Activated naive CD8-positive, alpha-beta T cell treated with anti-CD3 and anti-CD28 coated beads, Interleukin-2, amount 50 U/mL, for 24 hours (primary cell): ENCODE measurements at regions not wholly inside any gene's neighbourhood (a gene's known extent, or its start where the extent isn't known, plus 50 kb on each side); places are given as distances from the start of the nearest gene placed in this dataset.

Experiments used
- ATAC-seq: fragments of 150-1000 bp; cut with Tn5 transposase; one replicate; pipeline ENCODE4 v1.10.0; 2021
- DNase-seq: peaks from one replicate; pipeline ENCODE4 v3.0.0; 2021
- H3K27ac Mint-ChIP-seq: one replicate; pipeline ENCODE4 v1.8.0; 2021; ENCODE audit warnings: mild to moderate bottlenecking, mixed read lengths
- H3K27me3 Mint-ChIP-seq: one replicate; pipeline ENCODE4 v1.8.0; 2021; ENCODE audit warnings: mixed read lengths
- H3K36me3 Mint-ChIP-seq: one replicate; pipeline ENCODE4 v1.8.0; 2021; ENCODE audit warnings: low read depth, mixed read lengths
- H3K4me1 Mint-ChIP-seq: one replicate; pipeline ENCODE4 v1.8.0; 2021; ENCODE audit warnings: mixed read lengths
- H3K4me3 Mint-ChIP-seq: one replicate; pipeline ENCODE4 v1.8.0; 2021; ENCODE audit warnings: mild to moderate bottlenecking, moderate library complexity, mixed read lengths
- H3K9me3 Mint-ChIP-seq: one replicate; pipeline ENCODE4 v1.8.0; 2021; ENCODE audit warnings: mixed read lengths

- no peaks in the 10 kb centered on the region for H3K4me1 Mint-ChIP-seq
- H3K27me3 Mint-ChIP-seq = peaks cover 11% of the 10 kb centered on the region
- H3K9me3 Mint-ChIP-seq = no peaks in the 10 kb centered on the region
- no peak overlapping the region for H3K4me3 Mint-ChIP-seq
- H3K36me3 Mint-ChIP-seq = no peaks in the 10 kb centered on the region
- ATAC-seq = no peak
- H3K27ac Mint-ChIP-seq = no peak overlapping the region
- DNase-seq = no peak
Observed at GRCh38 chr15:98387866-98388265, 260.5 kb upstream of the IGF1R start.

GRCh38 chr15:98390946-98391530, 257.3 kb upstream of the IGF1R start:
- DNase-seq (no peak), ATAC-seq (no peak)
- no peak overlapping the region for H3K4me3 Mint-ChIP-seq
- H3K36me3 Mint-ChIP-seq = no peaks in the 10 kb centered on the region
- no peaks in the 10 kb centered on the region for H3K9me3 Mint-ChIP-seq
- peaks cover 6% of the 10 kb centered on the region for H3K27me3 Mint-ChIP-seq
- H3K4me1 Mint-ChIP-seq = no peaks in the 10 kb centered on the region
- no peak overlapping the region for H3K27ac Mint-ChIP-seq

GRCh38 chr15:98391568-98391967, 256.8 kb upstream of the IGF1R start:
- Mint-ChIP-seq H3K27ac (no peak overlapping the region), H3K36me3 (no peaks in the 10 kb centered on the region), H3K9me3 (no peaks in the 10 kb centered on the region), H3K27me3 (peaks cover 3% of the 10 kb centered on the region), H3K4me1 (no peaks in the 10 kb centered on the region), H3K4me3 (no peak overlapping the region)
- DNase-seq (no peak), ATAC-seq (no peak)

GRCh38 chr15:98393471-98393870, 254.9 kb upstream of the IGF1R start:
- H3K4me3 Mint-ChIP-seq = no peak overlapping the region
- H3K36me3 Mint-ChIP-seq = no peaks in the 10 kb centered on the region
- H3K27ac Mint-ChIP-seq = no peak overlapping the region
- no peaks in the 10 kb centered on the region for H3K4me1 Mint-ChIP-seq
- no peaks in the 10 kb centered on the region for H3K9me3 Mint-ChIP-seq
- DNase-seq = no peak
- no peak for ATAC-seq
- peaks cover 2% of the 10 kb centered on the region for H3K27me3 Mint-ChIP-seq

GRCh38 chr15:98394546-98394945, 253.8 kb upstream of the IGF1R start:
- H3K27me3 Mint-ChIP-seq = peaks cover 4% of the 10 kb centered on the region
- no peak overlapping the region for H3K4me3 Mint-ChIP-seq
- no peak overlapping the region for H3K27ac Mint-ChIP-seq
- no peaks in the 10 kb centered on the region for H3K4me1 Mint-ChIP-seq
- H3K9me3 Mint-ChIP-seq = no peaks in the 10 kb centered on the region
- ATAC-seq = no peak
- no peak for DNase-seq
- H3K36me3 Mint-ChIP-seq = no peaks in the 10 kb centered on the region

GRCh38 chr15:98395974-98396610, 252.2 kb upstream of the IGF1R start:
- Mint-ChIP-seq H3K36me3 (no peaks in the 10 kb centered on the region), H3K4me1 (no peaks in the 10 kb centered on the region), H3K9me3 (no peaks in the 10 kb centered on the region), H3K27me3 (peaks cover 7% of the 10 kb centered on the region), H3K4me3 (no peak overlapping the region), H3K27ac (no peak overlapping the region)
- DNase-seq (no peak), ATAC-seq (no peak)

- Mint-ChIP-seq H3K9me3 (no peaks in the 10 kb centered on the region), H3K36me3 (no peaks in the 10 kb centered on the region), H3K27me3 (peaks cover 7% of the 10 kb centered on the region), H3K4me1 (no peaks in the 10 kb centered on the region), H3K4me3 (no peak overlapping the region), H3K27ac (no peak overlapping the region)
- ATAC-seq (no peak), DNase-seq (no peak)
Observed at GRCh38 chr15:98397419-98397818, 250.9 kb upstream of the IGF1R start.

- no peak for ATAC-seq
- no peak for DNase-seq
- Mint-ChIP-seq H3K9me3 (no peaks in the 10 kb centered on the region), H3K36me3 (no peaks in the 10 kb centered on the region), H3K27ac (no peak overlapping the region), H3K4me3 (no peak overlapping the region), H3K27me3 (peaks cover 5% of the 10 kb centered on the region), H3K4me1 (no peaks in the 10 kb centered on the region)
Observed at GRCh38 chr15:98398056-98398455, 250.3 kb upstream of the IGF1R start.

- ATAC-seq = no peak
- Mint-ChIP-seq H3K36me3 (no peaks in the 10 kb centered on the region), H3K27me3 (peaks cover 5% of the 10 kb centered on the region), H3K4me1 (no peaks in the 10 kb centered on the region), H3K9me3 (no peaks in the 10 kb centered on the region), H3K4me3 (no peak overlapping the region), H3K27ac (no peak overlapping the region)
- DNase-seq = no peak
Observed at GRCh38 chr15:98398886-98399285, 249.5 kb upstream of the IGF1R start.

GRCh38 chr15:98400120-98400519, 248.2 kb upstream of the IGF1R start:
- peaks cover 5% of the 10 kb centered on the region for H3K27me3 Mint-ChIP-seq
- no peak overlapping the region for H3K27ac Mint-ChIP-seq
- H3K9me3 Mint-ChIP-seq = no peaks in the 10 kb centered on the region
- H3K4me1 Mint-ChIP-seq = no peaks in the 10 kb centered on the region
- no peaks in the 10 kb centered on the region for H3K36me3 Mint-ChIP-seq
- ATAC-seq (no peak), DNase-seq (no peak)
- H3K4me3 Mint-ChIP-seq = no peak overlapping the region

GRCh38 chr15:98401029-98401428, 247.3 kb upstream of the IGF1R start:
- ATAC-seq (no peak), DNase-seq (no peak)
- H3K27me3 Mint-ChIP-seq = peaks cover 5% of the 10 kb centered on the region

GRCh38 chr15:98402486-98402885, 245.9 kb upstream of the IGF1R start:
- no peak overlapping the region for H3K4me3 Mint-ChIP-seq
- ATAC-seq (no peak), DNase-seq (no peak)
- H3K4me1 Mint-ChIP-seq = no peaks in the 10 kb centered on the region
- H3K36me3 Mint-ChIP-seq = no peaks in the 10 kb centered on the region
- H3K27me3 Mint-ChIP-seq = peaks cover 5% of the 10 kb centered on the region
- H3K9me3 Mint-ChIP-seq = no peaks in the 10 kb centered on the region
- no peak overlapping the region for H3K27ac Mint-ChIP-seq

More at GRCh38 chr15:98401029-98401428, 247.3 kb upstream of the IGF1R start:
- Mint-ChIP-seq H3K9me3 (no peaks in the 10 kb centered on the region), H3K4me3 (no peak overlapping the region), H3K4me1 (no peaks in the 10 kb centered on the region), H3K36me3 (no peaks in the 10 kb centered on the region), H3K27ac (no peak overlapping the region)

GRCh38 chr15:98403169-98403568, 245.2 kb upstream of the IGF1R start:
- no peak for ATAC-seq
- no peak for DNase-seq
- no peaks in the 10 kb centered on the region for H3K36me3 Mint-ChIP-seq
- H3K27ac Mint-ChIP-seq = no peak overlapping the region
- no peaks in the 10 kb centered on the region for H3K9me3 Mint-ChIP-seq
- H3K4me1 Mint-ChIP-seq = no peaks in the 10 kb centered on the region
- H3K4me3 Mint-ChIP-seq = no peak overlapping the region
- peaks cover 5% of the 10 kb centered on the region for H3K27me3 Mint-ChIP-seq

- no peaks in the 10 kb centered on the region for H3K4me1 Mint-ChIP-seq
- no peak overlapping the region for H3K4me3 Mint-ChIP-seq
- no peak overlapping the region for H3K27ac Mint-ChIP-seq
- ATAC-seq (no peak), DNase-seq (no peak)
- no peaks in the 10 kb centered on the region for H3K9me3 Mint-ChIP-seq
- no peaks in the 10 kb centered on the region for H3K36me3 Mint-ChIP-seq
- H3K27me3 Mint-ChIP-seq = peaks cover 5% of the 10 kb centered on the region
Observed at GRCh38 chr15:98403569-98403968, 244.8 kb upstream of the IGF1R start.

- peaks cover 3% of the 10 kb centered on the region for H3K27me3 Mint-ChIP-seq
- no peak for DNase-seq
- H3K4me3 Mint-ChIP-seq = no peak overlapping the region
- H3K27ac Mint-ChIP-seq = no peak overlapping the region
- ATAC-seq = no peak
- no peaks in the 10 kb centered on the region for H3K36me3 Mint-ChIP-seq
- H3K4me1 Mint-ChIP-seq = no peaks in the 10 kb centered on the region
- no peaks in the 10 kb centered on the region for H3K9me3 Mint-ChIP-seq
Observed at GRCh38 chr15:98405013-98405412, 243.3 kb upstream of the IGF1R start.

GRCh38 chr15:98408231-98408630, 240.1 kb upstream of the IGF1R start:
- Mint-ChIP-seq H3K4me1 (no peaks in the 10 kb centered on the region), H3K27ac (no peak overlapping the region), H3K36me3 (no peaks in the 10 kb centered on the region), H3K27me3 (no peaks in the 10 kb centered on the region), H3K4me3 (no peak overlapping the region), H3K9me3 (no peaks in the 10 kb centered on the region)
- ATAC-seq = no peak
- no peak for DNase-seq
